H54 (cell line): ENCODE measurements at regions not wholly inside any gene's neighbourhood (a gene's known extent, or its start where the extent isn't known, plus 50 kb on each side); places are given as distances from the start of the nearest gene placed in this dataset.
"Not testable (repeated sequence)": the region's sequence is repeated elsewhere in the genome, so short reads cannot be mapped to it uniquely, and the experiment has no call there.

Experiments
- DNase-seq: peaks from one replicate; pipeline ENCODE4 v3.0.0; 2011; ENCODE audit warnings: low spot score, mixed read lengths; ENCODE audit not compliant: insufficient read length
- FAIRE-seq: peaks from 3 replicates; lab custom pipeline; 2011; peaks lifted over from hg19 to GRCh38; lab: Jason Lieb, UNC
- POLR2A ChIP-seq: IDR thresholded peaks from 2 replicates; pipeline ENCODE4 v1.6.1; 2011; ENCODE audit warnings: low read depth, mild to moderate bottlenecking, low read length

- peak; percentile 11 for FAIRE-seq
- DNase-seq: not testable (repeated sequence)
Measured at GRCh38 chr13:52324831-52325230, 81.1 kb downstream of the THSD1 start.

- DNase-seq (no peak), FAIRE-seq (no peak)
Measured at GRCh38 chr13:52319876-52320275, 86.1 kb downstream of the THSD1 start.

GRCh38 chr13:52309833-52310232 lies 96.1 kb downstream of the THSD1 start:
- not testable (repeated sequence) for DNase-seq, FAIRE-seq

More at GRCh38 chr13:52319876-52320275, 86.1 kb downstream of the THSD1 start:
- no peak for TF ChIP-seq POLR2A

GRCh38 chr13:52306336-52306735 lies 99.6 kb downstream of the THSD1 start:
- FAIRE-seq, DNase-seq: not testable (repeated sequence)

- not testable (repeated sequence) for FAIRE-seq, DNase-seq
Measured at GRCh38 chr13:52303098-52303497, 102.9 kb downstream of the THSD1 start.

GRCh38 chr13:52302688-52303087 lies 103.3 kb downstream of the THSD1 start:
- not testable (repeated sequence) for DNase-seq, FAIRE-seq

GRCh38 chr13:52301810-52302400 lies 104.1 kb downstream of the THSD1 start:
- DNase-seq, FAIRE-seq: not testable (repeated sequence)

GRCh38 chr13:52298079-52298661 lies 107.8 kb downstream of the THSD1 start:
- peak; percentile 36 for FAIRE-seq
- DNase-seq: not testable (repeated sequence)

- DNase-seq, FAIRE-seq: not testable (repeated sequence)
Measured at GRCh38 chr13:52288891-52289290, 117.1 kb downstream of the THSD1 start.

GRCh38 chr13:52281387-52281786 lies 122.0 kb upstream of the NEK3 start:
- not testable (repeated sequence) for DNase-seq, FAIRE-seq

GRCh38 chr13:52279408-52279807 lies 120.0 kb upstream of the NEK3 start:
- DNase-seq, FAIRE-seq: not testable (repeated sequence)

GRCh38 chr13:52254299-52254698 lies 94.9 kb upstream of the NEK3 start:
- DNase-seq, FAIRE-seq: not testable (repeated sequence)

GRCh38 chr13:52240752-52241151 lies 81.4 kb upstream of the NEK3 start:
- FAIRE-seq: peak; percentile 81
- DNase-seq: not testable (repeated sequence)

- FAIRE-seq: peak; percentile 84
- DNase-seq: not testable (repeated sequence)
Measured at GRCh38 chr13:52235900-52236595, 76.7 kb upstream of the NEK3 start.

- FAIRE-seq, DNase-seq: not testable (repeated sequence)
Measured at GRCh38 chr13:52234928-52235327, 75.5 kb upstream of the NEK3 start.

GRCh38 chr13:52223063-52223462 lies 63.7 kb upstream of the NEK3 start:
- FAIRE-seq, DNase-seq: not testable (repeated sequence)

GRCh38 chr13:52213920-52214319 lies 54.5 kb upstream of the NEK3 start:
- not testable (repeated sequence) for FAIRE-seq

GRCh38 chr13:52212886-52213285 lies 53.5 kb upstream of the NEK3 start:
- not testable (repeated sequence) for FAIRE-seq

More at GRCh38 chr13:52213920-52214319, 54.5 kb upstream of the NEK3 start:
- DNase-seq: not testable (repeated sequence)

GRCh38 chr13:52211416-52211776 lies 52.0 kb upstream of the NEK3 start:
- FAIRE-seq, DNase-seq: not testable (repeated sequence)

More at GRCh38 chr13:52212886-52213285, 53.5 kb upstream of the NEK3 start:
- not testable (repeated sequence) for DNase-seq
